IMR-90 (cell line): ENCODE measurements at regions not wholly inside any gene's neighbourhood (a gene's known extent, or its start where the extent isn't known, plus 50 kb on each side); places are given as distances from the start of the nearest gene placed in this dataset.
A peak's percentile ranks its signal among the peaks of the same experiment; 100 is the strongest.

Source experiments
- ATAC-seq: fragments of 200-7000 bp; cut with Tn5 transposase; 2 replicates; pipeline ENCODE4 v1.9.1; 2020; ENCODE audit warnings: low read depth, mild to moderate bottlenecking, moderate library complexity
- BruUV-seq: library from RNA; stranded (reverse); fragments of 400-500 nt; replicated peaks from 2 replicates; lab custom pipeline; 2021; lab: Mats Ljungman, UMichigan
- CTCF ChIA-PET: fragments of 300-600 bp; formaldehyde crosslinking; extraction: SDS; loops from one replicate; lab custom pipeline; 2021; ENCODE audit warnings: antibody characterized with exemption; lab: Yijun Ruan, JAX
- POLR2A ChIA-PET: fragments of 300-600 bp; sonication (Branson Sonifier 250); formaldehyde crosslinking; loops from one replicate; lab custom pipeline; 2022; ENCODE audit warnings: antibody characterized with exemption; ENCODE audit not compliant: unreplicated experiment; lab: Charles Lee
- DNase-seq: peaks from one replicate; pipeline ENCODE4 v3.0.0; 2013
- H2AFZ ChIP-seq: replicated peaks from 2 replicates; pipeline ENCODE3; 2013; ENCODE audit warnings: low read length, mild to moderate bottlenecking; ENCODE audit not compliant: poor library complexity
- H2AK5ac ChIP-seq: 2 replicates; pipeline ENCODE4 v1.6.1; 2013; ENCODE audit warnings: low read depth, low read length, inconsistent platforms
- H2AK9ac ChIP-seq: replicated peaks from 2 replicates; pipeline ENCODE3; 2013; ENCODE audit warnings: mild to moderate bottlenecking, low read depth, low read length, moderate library complexity; ENCODE audit not compliant: poor library complexity
- H2BK120ac ChIP-seq: 2 replicates; pipeline ENCODE4 v1.6.1; 2013; ENCODE audit warnings: low read depth, low read length, inconsistent platforms
- H2BK15ac ChIP-seq: 3 replicates; pipeline ENCODE4 v1.6.1; 2013; ENCODE audit warnings: low read depth, low read length, inconsistent platforms
- H2BK20ac ChIP-seq: 2 replicates; pipeline ENCODE4 v1.6.1; 2013; ENCODE audit warnings: low read depth, mild to moderate bottlenecking, inconsistent platforms, low read length, moderate library complexity
- H2BK5ac ChIP-seq: 2 replicates; pipeline ENCODE4 v1.6.1; 2013; ENCODE audit warnings: mild to moderate bottlenecking, low read depth, low read length, inconsistent platforms; ENCODE audit not compliant: poor library complexity, severe bottlenecking
- H3K14ac ChIP-seq: replicated peaks from 2 replicates; pipeline ENCODE4 v1.6.1; 2013; ENCODE audit warnings: low read depth, low read length, inconsistent platforms
- H3K18ac ChIP-seq: 2 replicates; pipeline ENCODE4 v1.6.1; 2013; ENCODE audit warnings: low read depth, low read length, control low read depth
- H3K23ac ChIP-seq: 2 replicates; pipeline ENCODE4 v1.6.1; 2013; ENCODE audit warnings: low read depth, low read length, inconsistent platforms
- H3K27ac ChIP-seq: 2 replicates; pipeline ENCODE4 v1.5.1; 2013; ENCODE audit warnings: mild to moderate bottlenecking, control low read depth, low read length; ENCODE audit not compliant: insufficient read depth
- H3K27me3 ChIP-seq: 2 replicates; pipeline ENCODE4 v1.6.1; 2013; ENCODE audit warnings: low read length; ENCODE audit not compliant: control insufficient read depth, insufficient read depth
- H3K36me3 ChIP-seq: 2 replicates; pipeline ENCODE4 v1.6.1; 2013; ENCODE audit warnings: low read length, mixed read lengths; ENCODE audit not compliant: control insufficient read depth, insufficient read depth
- H3K4ac ChIP-seq: 2 replicates; pipeline ENCODE4 v1.6.1; 2013; ENCODE audit warnings: low read depth, low read length, inconsistent platforms
- H3K4me1 ChIP-seq: 2 replicates; pipeline ENCODE4 v1.6.1; 2013; ENCODE audit warnings: low read length, mixed read lengths; ENCODE audit not compliant: control insufficient read depth, insufficient read depth
- H3K4me2 ChIP-seq: 2 replicates; pipeline ENCODE4 v1.6.1; 2013; ENCODE audit warnings: low read depth, mild to moderate bottlenecking, control low read depth, low read length, moderate library complexity
- H3K4me3 ChIP-seq: 2 replicates; pipeline ENCODE4 v1.5.1; 2013; ENCODE audit warnings: low read depth, mild to moderate bottlenecking, control low read depth, low read length, moderate library complexity; ENCODE audit not compliant: insufficient read depth
- H3K56ac ChIP-seq: 2 replicates; pipeline ENCODE4 v1.6.1; 2013; ENCODE audit warnings: low read length, inconsistent platforms; ENCODE audit not compliant: insufficient read depth; ENCODE audit errors: extremely low read depth
- H3K79me1 ChIP-seq, 2 experiments: 2 replicates each; pipeline ENCODE4 v1.6.1; 2013; ENCODE audit warnings: low read length in 2 of 2, inconsistent platforms in 1 of 2, low read depth in 1 of 2
- H3K9ac ChIP-seq: 2 replicates; pipeline ENCODE4 v1.6.1; 2013; ENCODE audit warnings: low read depth, low read length, control low read depth
- H3K9me1 ChIP-seq: 2 replicates; pipeline ENCODE4 v1.6.1; 2013; ENCODE audit warnings: low read length, inconsistent platforms; ENCODE audit not compliant: insufficient read depth
- H3K9me3 ChIP-seq: 2 replicates; pipeline ENCODE4 v1.6.1; 2013; ENCODE audit warnings: low read length; ENCODE audit not compliant: control insufficient read depth, insufficient read depth
- H4K20me1 ChIP-seq: 2 replicates; pipeline ENCODE4 v1.6.1; 2013; ENCODE audit warnings: low read length, inconsistent platforms; ENCODE audit not compliant: insufficient read depth
- H4K5ac ChIP-seq: 2 replicates; pipeline ENCODE4 v1.6.1; 2013; ENCODE audit warnings: mild to moderate bottlenecking, low read depth, low read length, control low read depth
- H4K8ac ChIP-seq, 2 experiments: 2 replicates each; pipeline ENCODE4 v1.6.1; 2013; ENCODE audit warnings: low read depth in 2 of 2, low read length in 2 of 2, control low read depth in 1 of 2, inconsistent platforms in 1 of 2
- H4K91ac ChIP-seq: 2 replicates; pipeline ENCODE4 v1.6.1; 2013; ENCODE audit warnings: low read depth, low read length, inconsistent platforms; ENCODE audit not compliant: insufficient read depth
- NFE2L2 ChIP-seq: fragments of 150-350 bp; IDR thresholded peaks from 2 replicates; pipeline ENCODE4 v1.6.1; 2016; ENCODE audit warnings: low read depth, mild to moderate bottlenecking, low read length
- RAD21 ChIP-seq: IDR thresholded peaks from 2 replicates; pipeline ENCODE4 v1.6.1; 2012; ENCODE audit warnings: low read length, improper control_type of control experiment
- WGBS, 2 experiments: methylation state at CpG; one replicate each; pipeline versions ENCODE4 v1.1.5 to v1.1.7; 2013; ENCODE audit warnings: missing lambda C conversion rate in 2 of 2; ENCODE audit not compliant: insufficient read length in 1 of 2; ENCODE audit errors: extremely low coverage in 2 of 2; 5-methylcytosine and 5-hydroxymethylcytosine counted together
- dilution Hi-C: fragments of 300-500 bp; cut with HindIII; formaldehyde crosslinking; loops from one replicate; pipeline ENCODE4 v1.14.3; 2018; ENCODE audit warnings: low sequenced_read_pairs; ENCODE audit not compliant: unreplicated experiment
- in situ Hi-C: fragments of 300-500 bp; cut with MboI; formaldehyde crosslinking; loops from 3 replicates; pipeline ENCODE4 v1.14.3; 2019; ENCODE audit warnings: low sequenced_read_pairs, inconsistent platforms, mixed read lengths
- intact Hi-C: fragments of 100-400 bp; cut with micrococcal nuclease; formaldehyde crosslinking; loops from 2 replicates; pipeline ENCODE4 v1.10.0; 2022

DNA sequence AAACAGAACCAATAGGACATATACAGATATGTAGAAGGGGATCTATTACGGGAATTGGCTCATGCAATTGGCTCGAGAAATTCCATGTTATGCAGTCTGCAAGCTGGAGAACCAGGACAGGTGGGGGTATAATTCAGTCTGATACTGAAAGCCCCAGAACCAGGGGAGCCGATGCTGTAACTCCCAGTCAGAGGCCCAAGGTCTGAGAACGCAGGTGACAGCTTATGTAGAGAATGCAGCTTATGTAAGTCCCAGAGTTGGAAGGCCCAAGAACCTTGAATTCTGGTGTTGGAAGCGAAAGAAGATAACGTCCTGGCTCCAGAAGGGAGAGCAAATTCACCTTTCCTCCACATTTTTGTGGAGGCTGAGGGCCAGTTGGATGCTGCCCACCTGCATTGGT lies 62.7 kb downstream of the CCNL1 start:
- H3K9ac ChIP-seq = no peak overlapping the region
- no peak overlapping the region for H3K56ac ChIP-seq
- H2AK9ac ChIP-seq = no peak overlapping the region
- DNase-seq = no peak
- no peaks in the 10 kb centered on the region for H3K9me3 ChIP-seq
- H2BK120ac ChIP-seq = no peak overlapping the region
- CTCF ChIA-PET = no interaction called here
- intact Hi-C loops = no loop called here
- H4K5ac ChIP-seq = no peak overlapping the region
- no peaks in the 10 kb centered on the region for H3K27me3 ChIP-seq
- TF ChIP-seq RAD21 = no peak
- TF ChIP-seq NFE2L2 = no peak
- H3K4me1 ChIP-seq = peaks cover 31% of the 10 kb centered on the region
- 0 out of 2 replicates have a peak, but pooled peaks cover 3% of the 10 kb centered on the region for H4K20me1 ChIP-seq
- no peak overlapping the region; the same call in 1 of the 2 replicates for H3K18ac ChIP-seq
- no peak overlapping the region for H2BK20ac ChIP-seq
- no peak overlapping the region for H2BK5ac ChIP-seq
- no peaks in the 10 kb centered on the region for H3K36me3 ChIP-seq
- peak overlapping the region; percentile 34; the same call in 1 of the 2 replicates for H4K91ac ChIP-seq
- H3K23ac ChIP-seq = no peak overlapping the region
- H3K4me2 ChIP-seq = no peak overlapping the region
- no peaks in the 10 kb centered on the region for H3K79me1 ChIP-seq
- no peak overlapping the region for H2BK15ac ChIP-seq
- peak overlapping the region; percentile 12; the same call in 1 of the 2 replicates for H3K14ac ChIP-seq
- POLR2A ChIA-PET = no interaction called here
- H4K8ac ChIP-seq = no peak overlapping the region
- dilution Hi-C loops = no loop called here
- H3K9me1 ChIP-seq = peaks cover 16% of the 10 kb centered on the region
- no TSS peak for BruUV-seq
- WGBS, 2 experiments = 100% methylated on average over 2 of the region's 6 CpGs; no CpG with 5 or more reads in 1 of the 2 experiments
- H2AFZ ChIP-seq = no peak overlapping the region
- H3K27ac ChIP-seq = no peak overlapping the region
- H3K4me3 ChIP-seq = no peak overlapping the region
- no peak for ATAC-seq
- H2AK5ac ChIP-seq = no peak overlapping the region
- no peak overlapping the region for H3K4ac ChIP-seq
- in situ Hi-C loops = no loop called here
